ENCODE measurements at regions not wholly inside any gene's neighbourhood (a gene's known extent, or its start where the extent isn't known, plus 50 kb on each side); places are given as distances from the start of the nearest gene placed in this dataset.

DNA sequence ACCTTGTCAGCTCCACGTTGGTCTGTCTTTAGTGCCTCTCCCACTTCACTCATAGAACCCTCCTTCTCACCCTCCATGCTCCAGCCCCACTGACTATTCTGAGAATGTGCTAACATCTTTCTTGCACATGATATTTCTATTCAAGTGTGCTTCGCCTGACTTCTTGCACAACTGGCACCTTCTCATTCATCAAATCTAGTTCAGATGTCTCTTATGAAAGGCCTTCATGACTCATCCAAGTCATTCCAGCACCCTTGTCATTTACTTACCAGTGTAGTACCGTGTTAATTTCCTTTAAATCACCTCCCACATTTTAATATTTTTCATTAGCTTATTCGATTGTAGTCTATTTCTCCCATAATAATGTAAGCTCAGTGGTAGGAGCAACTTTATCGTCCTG, 197.8 kb upstream of the PIRT start:
- Mint-ChIP-seq H3K27me3 (ENCODE audit: low read depth) (no peaks in the 10 kb centered on the region), H3K9me3 (ENCODE audit: low read depth) (peaks cover 44% of the 10 kb centered on the region), H3K4me3 (ENCODE audit: unreplicated experiment) (no peak overlapping the region), H3K27ac (ENCODE audit: unreplicated experiment) (no peak overlapping the region), H3K36me3 (ENCODE audit: low read depth) (no peaks in the 10 kb centered on the region), H3K4me1 (ENCODE audit: low read depth) (no peaks in the 10 kb centered on the region)
- TF ChIP-seq, protein P1, sequence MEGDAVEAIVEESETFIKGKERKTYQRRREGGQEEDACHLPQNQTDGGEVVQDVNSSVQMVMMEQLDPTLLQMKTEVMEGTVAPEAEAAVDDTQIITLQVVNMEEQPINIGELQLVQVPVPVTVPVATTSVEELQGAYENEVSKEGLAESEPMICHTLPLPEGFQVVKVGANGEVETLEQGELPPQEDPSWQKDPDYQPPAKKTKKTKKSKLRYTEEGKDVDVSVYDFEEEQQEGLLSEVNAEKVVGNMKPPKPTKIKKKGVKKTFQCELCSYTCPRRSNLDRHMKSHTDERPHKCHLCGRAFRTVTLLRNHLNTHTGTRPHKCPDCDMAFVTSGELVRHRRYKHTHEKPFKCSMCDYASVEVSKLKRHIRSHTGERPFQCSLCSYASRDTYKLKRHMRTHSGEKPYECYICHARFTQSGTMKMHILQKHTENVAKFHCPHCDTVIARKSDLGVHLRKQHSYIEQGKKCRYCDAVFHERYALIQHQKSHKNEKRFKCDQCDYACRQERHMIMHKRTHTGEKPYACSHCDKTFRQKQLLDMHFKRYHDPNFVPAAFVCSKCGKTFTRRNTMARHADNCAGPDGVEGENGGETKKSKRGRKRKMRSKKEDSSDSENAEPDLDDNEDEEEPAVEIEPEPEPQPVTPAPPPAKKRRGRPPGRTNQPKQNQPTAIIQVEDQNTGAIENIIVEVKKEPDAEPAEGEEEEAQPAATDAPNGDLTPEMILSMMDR (IDR thresholded peaks at IDR 0.05) = no peak
- DNase-seq (ENCODE audit: low spot score) = no peak

DNA sequence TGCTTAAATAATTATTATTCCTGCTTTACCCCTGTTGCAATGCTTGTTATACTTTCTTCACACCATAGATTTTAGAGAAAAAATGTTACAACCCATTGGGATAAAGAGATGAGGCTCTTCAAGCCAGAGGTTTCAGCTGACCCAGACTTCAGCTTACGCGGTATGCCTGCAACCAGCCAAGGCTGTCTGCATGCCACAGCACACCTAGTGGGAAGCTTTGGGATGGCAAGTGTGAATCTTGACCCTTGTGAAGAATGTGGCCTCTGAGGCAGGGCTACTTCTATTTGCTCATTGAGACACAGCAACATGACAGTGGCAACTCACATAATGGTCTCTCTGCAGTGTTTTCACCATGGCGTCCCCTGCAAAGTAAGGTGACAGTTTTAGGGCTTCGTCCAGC, 193.9 kb upstream of the PIRT start:
- no peaks in the 10 kb centered on the region for H3K4me1 Mint-ChIP-seq (ENCODE audit: low read depth)
- peaks cover 32% of the 10 kb centered on the region for H3K9me3 Mint-ChIP-seq (ENCODE audit: low read depth)
- H3K4me3 Mint-ChIP-seq (ENCODE audit: unreplicated experiment) = no peak overlapping the region
- H3K27ac Mint-ChIP-seq (ENCODE audit: unreplicated experiment) = no peak overlapping the region
- no peaks in the 10 kb centered on the region for H3K36me3 Mint-ChIP-seq (ENCODE audit: low read depth)
- TF ChIP-seq, protein P1 (IDR thresholded peaks at IDR 0.05) = no peak
- no peak for DNase-seq (ENCODE audit: low spot score)
- no peaks in the 10 kb centered on the region for H3K27me3 Mint-ChIP-seq (ENCODE audit: low read depth)

DNA sequence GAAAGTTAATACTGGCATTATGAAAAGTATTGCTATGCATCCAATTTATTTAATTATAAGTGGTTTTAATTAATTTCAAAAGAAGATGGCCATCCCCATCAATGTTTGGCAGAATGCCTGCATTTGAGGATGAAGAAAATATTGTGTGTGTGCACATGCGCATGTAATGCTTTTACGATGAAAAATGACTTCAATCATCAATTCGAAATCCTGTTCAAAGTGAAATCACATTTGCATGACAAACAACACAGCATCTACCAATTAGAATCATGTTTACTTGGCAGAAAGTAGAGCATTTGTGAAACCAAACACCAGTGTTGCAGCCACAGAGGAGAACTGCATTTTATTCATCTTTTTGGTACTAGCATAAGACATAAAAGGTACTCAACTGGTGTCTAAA, 191.9 kb upstream of the PIRT start:
- H3K36me3 Mint-ChIP-seq (ENCODE audit: low read depth) = no peaks in the 10 kb centered on the region
- peaks cover 27% of the 10 kb centered on the region for H3K9me3 Mint-ChIP-seq (ENCODE audit: low read depth)
- no peak overlapping the region for H3K27ac Mint-ChIP-seq (ENCODE audit: unreplicated experiment)
- TF ChIP-seq, protein P1 (IDR thresholded peaks at IDR 0.05) = no peak
- no peaks in the 10 kb centered on the region for H3K4me1 Mint-ChIP-seq (ENCODE audit: low read depth)
- no peaks in the 10 kb centered on the region for H3K27me3 Mint-ChIP-seq (ENCODE audit: low read depth)
- H3K4me3 Mint-ChIP-seq (ENCODE audit: unreplicated experiment) = no peak overlapping the region
- no peak for DNase-seq (ENCODE audit: low spot score)

DNA sequence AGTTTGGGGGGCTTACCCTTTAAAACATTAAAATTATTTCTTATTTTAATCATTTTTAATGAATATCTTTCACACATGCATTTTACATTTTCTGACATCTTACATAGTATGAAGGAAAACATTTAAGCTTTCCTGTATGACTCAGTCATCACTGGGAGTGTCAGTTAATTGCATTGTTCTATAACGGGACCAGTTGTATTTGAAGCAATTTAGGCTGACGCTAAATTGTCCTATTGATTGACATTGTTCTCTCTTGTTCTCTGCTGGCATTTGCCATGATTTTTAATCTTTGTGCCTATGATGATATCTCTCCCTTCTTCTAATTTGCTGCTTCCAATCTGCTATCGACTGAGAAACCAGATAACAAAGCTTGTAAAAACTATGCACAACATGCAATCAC, 190.5 kb upstream of the PIRT start:
- Mint-ChIP-seq H3K4me3 (ENCODE audit: unreplicated experiment) (no peak overlapping the region), H3K9me3 (ENCODE audit: low read depth) (peaks cover 27% of the 10 kb centered on the region)

DNA sequence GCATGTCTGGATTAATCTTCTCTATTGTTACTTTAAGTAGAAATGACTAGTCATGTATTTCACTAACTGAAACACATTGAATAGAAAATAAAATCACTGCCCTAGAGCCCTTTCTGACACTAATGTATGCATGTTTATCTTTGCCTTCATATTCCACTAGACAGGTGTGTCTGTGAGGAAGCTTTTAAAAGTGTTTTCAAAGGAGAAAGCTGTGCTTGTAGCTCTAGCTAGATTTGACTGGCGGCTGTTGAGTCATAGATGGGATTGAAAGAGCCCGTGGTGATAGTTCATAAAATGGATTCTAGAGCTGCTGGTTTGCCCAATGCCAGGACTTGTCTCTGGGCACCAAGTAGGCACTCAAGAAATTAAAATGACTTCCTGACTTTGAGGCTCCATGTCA, 189.0 kb upstream of the PIRT start:
- H3K4me1 Mint-ChIP-seq (ENCODE audit: low read depth) = no peaks in the 10 kb centered on the region
- no peak overlapping the region for H3K4me3 Mint-ChIP-seq (ENCODE audit: unreplicated experiment)
- peaks cover 14% of the 10 kb centered on the region for H3K9me3 Mint-ChIP-seq (ENCODE audit: low read depth)
- no peaks in the 10 kb centered on the region for H3K36me3 Mint-ChIP-seq (ENCODE audit: low read depth)
- no peaks in the 10 kb centered on the region for H3K27me3 Mint-ChIP-seq (ENCODE audit: low read depth)
- DNase-seq (ENCODE audit: low spot score) = no peak
- TF ChIP-seq, protein P1 (IDR thresholded peaks at IDR 0.05) = no peak
- H3K27ac Mint-ChIP-seq (ENCODE audit: unreplicated experiment) = no peak overlapping the region

More for the DNA sequence above, 190.5 kb upstream of the PIRT start:
- H3K27me3 Mint-ChIP-seq (ENCODE audit: low read depth) = no peaks in the 10 kb centered on the region
- TF ChIP-seq, protein P1 (IDR thresholded peaks at IDR 0.05) = no peak
- no peak overlapping the region for H3K27ac Mint-ChIP-seq (ENCODE audit: unreplicated experiment)
- no peak for DNase-seq (ENCODE audit: low spot score)
- no peaks in the 10 kb centered on the region for H3K4me1 Mint-ChIP-seq (ENCODE audit: low read depth)
- H3K36me3 Mint-ChIP-seq (ENCODE audit: low read depth) = no peaks in the 10 kb centered on the region
